HK-2 (cell line): ENCODE measurements at regions not wholly inside any gene's neighbourhood (a gene's known extent, or its start where the extent isn't known, plus 50 kb on each side); places are given as distances from the start of the nearest gene placed in this dataset.

Source experiments
- DNase-seq: peaks from one replicate; pipeline ENCODE4 v3.0.0-alpha.2; 2018; ENCODE audit not compliant: unreplicated experiment

DNA sequence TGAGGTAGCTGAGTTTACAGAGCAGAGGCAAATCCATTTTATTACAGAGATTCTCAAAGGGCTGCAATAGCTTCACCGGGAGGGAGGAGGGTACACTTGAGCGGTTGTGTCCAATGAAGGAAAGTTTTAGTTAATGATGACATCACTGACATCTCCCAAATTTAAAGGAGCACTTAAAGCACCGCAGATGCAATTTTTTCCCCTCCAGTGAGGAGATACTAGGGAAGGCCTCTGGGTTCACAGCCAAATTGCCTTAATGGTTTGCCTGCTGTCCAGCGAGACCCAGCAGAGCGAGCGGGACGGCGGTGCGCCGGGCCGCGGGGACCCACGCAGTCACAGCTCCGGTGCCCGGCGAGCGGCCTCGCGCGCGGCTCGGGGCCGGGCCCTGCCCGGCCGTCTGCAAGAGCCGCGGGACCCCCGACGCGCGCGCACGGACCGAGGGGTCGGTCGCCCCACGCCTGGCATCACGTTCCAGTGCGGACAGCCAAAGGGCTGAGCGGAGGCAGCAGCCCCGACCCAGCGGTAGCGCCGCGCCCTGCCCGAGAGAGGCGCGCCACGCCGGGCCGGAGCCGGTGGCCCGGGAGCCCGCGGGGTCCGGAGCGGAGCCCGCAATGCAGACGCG is 160.5 kb upstream of the CHRNA7 start:
- no peak for DNase-seq

DNA sequence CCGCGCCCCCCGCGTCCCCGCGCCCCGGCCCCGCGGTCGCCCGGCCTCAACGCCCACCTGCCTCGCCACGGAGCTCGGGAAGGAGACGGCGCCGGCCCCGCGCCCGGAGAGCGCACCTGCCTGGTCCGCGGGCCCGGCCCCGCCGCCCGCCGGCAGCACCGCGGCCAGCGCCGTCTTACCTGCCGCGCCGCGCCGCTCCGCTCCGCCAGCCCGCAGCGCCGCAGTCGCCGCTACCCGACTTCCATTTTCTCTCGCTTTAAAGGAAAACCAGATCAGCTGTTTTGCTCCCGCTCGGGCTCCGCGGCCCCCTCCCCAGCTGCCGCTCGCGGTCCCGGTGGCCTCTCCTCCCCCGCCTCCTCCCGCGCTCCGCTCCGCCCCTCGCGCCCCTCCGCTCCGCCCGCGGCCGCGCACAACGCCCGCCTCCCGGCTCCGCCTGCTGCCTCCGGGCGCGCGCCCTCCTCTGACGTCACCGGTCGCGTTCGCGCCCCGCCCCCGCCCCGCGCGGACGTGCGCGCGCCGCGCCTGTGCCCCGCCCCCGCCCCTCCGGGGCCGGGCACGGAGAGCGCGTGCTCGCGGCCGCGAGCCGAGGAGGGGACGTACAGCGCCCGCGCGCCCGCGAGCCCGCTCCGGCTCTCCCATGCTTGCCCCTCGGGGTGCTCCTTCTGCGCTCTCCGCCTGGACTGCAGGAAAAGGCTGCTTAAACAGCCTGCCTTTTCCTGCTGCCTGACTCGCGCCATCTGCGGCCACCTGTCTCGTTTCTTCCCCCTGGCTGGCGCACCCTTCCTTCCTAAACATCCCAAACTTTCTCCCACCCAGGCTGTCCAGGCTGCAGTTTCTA is 159.8 kb upstream of the CHRNA7 start, which contains the start of gene OTUD7A:
Gene OTUD7A, minus strand, starts transcription at position 346 of the 838 bp plus-strand sequence.
- DNase-seq, result peak; percentile 64

DNA sequence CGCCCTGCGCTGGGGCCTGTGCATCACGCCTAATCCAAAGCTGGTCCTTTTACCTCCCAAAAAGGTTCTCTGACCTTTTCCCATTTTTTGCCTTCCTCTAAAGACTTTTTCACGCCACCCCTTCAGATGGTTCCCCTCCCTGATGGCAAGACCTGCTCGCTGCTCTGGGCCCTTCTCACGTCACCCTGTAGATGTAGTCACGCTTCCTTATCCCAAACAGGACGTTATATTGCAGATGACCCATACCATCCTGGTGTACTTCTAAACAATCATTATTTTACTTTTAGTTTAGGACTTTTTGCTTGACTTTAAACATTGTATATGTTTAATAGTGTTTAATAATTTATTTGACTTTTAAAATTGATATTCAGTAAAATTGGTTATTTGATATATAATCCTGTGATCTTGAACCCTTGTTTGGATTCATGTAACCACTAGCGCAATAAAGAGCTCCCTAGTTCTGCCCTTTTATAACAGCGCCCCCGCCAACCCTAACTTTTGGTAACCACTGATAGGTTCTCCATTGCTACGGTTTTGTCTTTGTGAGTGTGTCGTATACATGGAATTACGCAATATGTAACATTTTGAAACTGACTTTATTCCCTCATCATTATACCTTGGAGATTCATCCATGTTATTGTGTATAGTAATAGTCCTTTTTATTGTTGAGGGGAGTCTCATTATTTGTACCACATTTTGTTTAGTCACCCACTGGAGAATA is 159.0 kb upstream of the CHRNA7 start:
- no peak for DNase-seq

DNA sequence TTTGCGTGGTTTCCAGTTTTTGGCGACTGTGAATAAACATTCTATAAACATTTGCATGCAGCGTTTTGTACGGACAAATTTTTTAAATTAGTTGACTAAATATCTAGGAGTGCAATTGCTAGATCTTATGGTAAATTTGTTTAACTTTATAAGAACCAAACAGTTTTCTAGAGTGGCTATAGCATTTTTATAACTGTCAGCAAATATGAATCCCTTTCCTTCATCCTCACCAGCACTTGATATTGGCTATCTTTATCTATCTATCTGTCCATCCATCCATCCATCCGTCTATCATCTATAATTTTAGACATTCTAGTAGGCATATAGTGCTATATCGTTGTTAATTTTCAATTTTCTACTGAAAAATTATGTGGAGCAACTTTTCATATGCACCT is 158.4 kb upstream of the CHRNA7 start:
- DNase-seq, result no peak

DNA sequence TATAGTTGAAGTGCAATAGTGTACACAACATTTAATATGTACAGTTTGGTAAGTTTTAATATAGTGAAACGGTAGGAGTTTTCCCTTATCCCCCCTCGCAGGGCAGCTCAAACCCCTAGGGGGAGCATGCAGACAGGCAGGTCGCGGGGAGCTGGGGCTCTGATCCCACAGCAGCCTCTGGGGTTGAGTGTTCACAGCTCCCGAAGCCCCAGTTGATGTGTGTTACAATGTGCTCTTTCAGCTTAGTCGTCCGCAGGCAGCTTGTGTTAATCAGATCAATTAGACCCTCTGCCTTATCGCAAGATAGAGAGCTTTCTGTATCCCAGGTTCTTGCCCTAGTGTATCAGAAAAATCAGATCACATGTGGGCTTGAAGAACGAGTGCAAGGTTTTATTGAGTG is 143.1 kb upstream of the CHRNA7 start:
- no peak for DNase-seq

DNA sequence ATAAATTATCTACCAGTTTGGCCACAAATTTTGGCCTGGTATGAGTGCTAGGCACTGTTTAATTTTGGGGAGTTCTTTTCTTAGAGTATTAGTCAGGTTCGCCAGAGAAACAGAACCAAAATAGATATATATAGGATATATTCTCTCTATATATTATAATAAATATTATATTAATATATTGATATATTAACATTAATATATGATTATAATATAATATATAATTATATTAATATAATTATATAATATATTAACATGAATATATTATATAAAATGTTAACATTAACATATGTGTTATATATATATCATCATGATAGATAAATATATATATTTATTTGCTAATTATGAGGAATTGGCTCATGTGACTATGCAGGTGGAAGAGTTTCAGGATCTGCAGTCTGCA is 137.8 kb upstream of the CHRNA7 start:
- DNase-seq, result no peak

DNA sequence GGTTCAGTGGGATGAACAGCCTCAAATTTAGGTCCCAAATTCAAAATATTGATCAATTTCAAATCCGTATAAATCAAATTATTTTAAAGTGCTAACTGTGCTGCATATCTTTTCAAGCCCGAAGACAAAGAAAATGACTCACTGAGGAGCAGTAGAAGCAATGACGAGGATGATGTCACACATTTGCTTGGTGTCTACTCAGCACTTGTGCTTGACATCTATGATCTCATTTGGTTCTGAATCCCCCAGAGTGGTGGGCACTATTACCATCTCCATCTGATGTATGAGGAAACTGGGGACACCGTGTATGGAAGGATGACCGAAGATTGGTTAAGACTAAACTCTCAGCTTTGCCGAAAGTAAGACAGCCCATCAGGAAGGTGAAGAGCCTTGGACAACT is 136.5 kb upstream of the CHRNA7 start:
- no peak for DNase-seq

DNA sequence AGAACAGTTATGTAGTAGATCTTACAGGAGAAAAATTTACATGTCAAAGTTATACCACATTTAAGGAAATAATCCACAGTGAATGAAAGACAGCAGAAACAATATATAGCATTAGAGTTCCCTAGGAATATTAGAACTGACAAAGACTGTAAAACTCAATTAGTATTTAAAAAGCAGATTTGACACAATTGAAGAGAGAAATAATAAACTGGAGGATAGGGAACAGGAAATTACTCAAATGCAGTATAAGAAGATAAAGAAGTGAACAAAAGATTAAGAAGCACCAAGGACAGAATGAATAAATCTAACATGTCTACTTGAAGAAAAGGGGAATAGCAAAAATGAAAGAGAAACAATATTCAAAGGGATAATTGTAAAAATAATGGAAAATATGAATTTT is 132.6 kb upstream of the CHRNA7 start:
- DNase-seq, result no peak

DNA sequence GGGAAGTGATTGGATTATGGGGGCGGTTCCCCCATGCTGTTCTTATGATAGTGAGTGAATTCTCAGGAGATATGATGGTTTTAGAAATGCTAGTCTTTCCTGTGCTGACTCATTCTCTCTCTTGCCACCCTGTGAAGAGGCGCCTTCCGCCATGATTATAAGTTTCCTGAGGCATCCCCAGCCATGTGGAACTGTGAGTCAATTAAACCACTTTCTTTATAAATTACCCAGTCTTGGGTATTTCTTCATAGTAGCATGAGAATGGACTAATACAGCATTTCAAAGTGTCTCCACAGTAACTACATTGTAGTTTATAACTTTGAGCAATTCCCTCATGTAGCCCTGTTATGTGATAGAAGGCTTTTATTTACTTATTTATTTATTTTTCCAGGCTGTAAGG is 128.8 kb upstream of the CHRNA7 start:
- no peak for DNase-seq

DNA sequence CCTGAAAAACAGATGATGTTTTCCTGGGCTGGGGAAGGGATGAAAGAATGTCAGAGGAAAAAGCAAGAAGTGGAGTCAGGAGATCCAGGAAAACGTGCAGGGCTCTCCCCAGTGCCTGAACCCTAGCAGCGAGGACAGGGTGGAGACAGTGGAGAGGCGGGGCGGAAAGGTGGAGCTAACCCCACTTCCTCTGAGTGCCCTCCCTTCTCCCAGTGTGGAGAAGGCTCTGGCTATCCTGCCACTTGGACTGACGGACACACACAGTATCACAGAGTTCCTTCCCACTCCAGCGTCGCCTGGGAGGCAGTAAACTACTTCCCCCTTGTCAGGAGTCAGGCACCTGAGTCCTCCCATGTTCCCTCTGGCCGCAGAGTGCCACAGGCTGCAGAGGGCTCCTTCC is 125.3 kb upstream of the CHRNA7 start:
- no peak for DNase-seq

DNA sequence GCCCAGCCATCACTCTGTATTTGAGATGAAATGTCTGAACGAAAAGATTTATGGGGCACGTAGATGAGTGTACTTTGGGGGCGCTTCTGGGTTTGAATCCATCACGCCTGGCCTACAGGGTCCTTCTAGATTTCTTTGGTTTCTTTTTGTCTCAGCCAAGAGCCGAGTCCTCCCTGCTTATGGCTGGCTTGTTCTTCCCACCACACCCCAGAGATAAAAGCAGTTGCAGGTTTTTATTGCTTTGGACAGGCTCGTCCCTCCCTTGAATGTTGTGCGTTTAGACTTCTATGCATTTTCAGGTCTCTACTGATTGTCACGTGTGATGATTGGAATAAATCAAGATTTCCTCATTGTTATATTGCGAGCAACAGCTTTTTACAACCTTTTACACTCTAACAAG is 104.8 kb upstream of the CHRNA7 start:
- DNase-seq, result no peak

DNA sequence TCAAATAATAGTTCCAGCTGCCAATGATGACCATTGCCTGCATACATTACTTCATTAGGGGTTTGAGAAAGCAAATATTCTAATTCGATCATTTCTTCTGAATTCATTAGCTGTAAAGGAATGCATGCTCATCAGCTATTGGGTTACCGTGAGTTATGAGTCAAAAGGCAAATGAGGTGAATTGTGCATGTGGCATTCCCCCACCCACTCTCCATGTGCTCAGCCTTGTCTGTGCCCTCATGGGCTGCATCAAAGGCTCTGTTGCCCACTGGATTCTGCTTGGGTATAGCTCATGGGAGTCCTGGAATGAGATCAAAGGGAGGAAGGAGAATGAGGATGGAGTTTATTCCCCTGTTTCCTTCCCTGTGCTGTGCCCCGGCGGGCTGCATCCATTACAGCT is 99.3 kb upstream of the CHRNA7 start:
- DNase-seq, result no peak

DNA sequence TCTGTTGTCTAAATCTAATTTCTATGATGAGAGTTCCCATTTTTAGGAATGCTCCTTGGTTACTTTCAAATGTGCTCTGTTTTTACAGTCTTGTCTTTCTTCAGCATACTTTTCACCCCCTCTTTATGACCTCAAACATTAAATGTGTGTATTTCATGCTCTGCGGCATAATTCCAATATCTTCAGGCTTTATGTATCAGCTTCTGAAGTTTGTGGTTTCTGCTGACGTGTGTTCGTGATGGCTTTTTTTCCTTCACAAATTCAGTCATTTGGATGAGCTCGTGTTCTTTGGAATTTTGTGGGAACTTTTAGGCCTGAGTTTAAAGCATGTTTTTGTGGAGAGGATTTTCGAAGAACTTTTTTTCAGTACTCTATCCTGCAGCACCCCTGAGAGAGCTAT is 97.7 kb upstream of the CHRNA7 start:
- no peak for DNase-seq

DNA sequence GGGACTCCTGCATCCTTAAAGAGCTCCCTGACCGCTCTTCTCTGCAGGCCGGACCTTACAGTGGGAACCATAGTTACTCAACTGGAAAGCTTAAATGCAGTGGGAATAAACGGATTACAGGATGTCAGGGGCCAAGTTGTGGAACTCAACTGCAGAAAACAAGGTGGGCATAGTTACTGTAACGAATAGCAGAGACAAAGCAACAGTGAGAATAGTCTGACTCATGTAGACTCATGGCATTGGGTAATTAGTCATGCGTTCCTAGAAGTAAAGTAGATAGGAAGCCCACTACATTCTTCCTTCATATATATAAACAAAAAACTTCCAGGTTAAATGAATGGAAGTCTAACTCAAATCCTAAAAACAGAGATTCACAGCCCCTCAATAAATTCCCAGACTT is 95.5 kb upstream of the CHRNA7 start:
- DNase-seq, result no peak

DNA sequence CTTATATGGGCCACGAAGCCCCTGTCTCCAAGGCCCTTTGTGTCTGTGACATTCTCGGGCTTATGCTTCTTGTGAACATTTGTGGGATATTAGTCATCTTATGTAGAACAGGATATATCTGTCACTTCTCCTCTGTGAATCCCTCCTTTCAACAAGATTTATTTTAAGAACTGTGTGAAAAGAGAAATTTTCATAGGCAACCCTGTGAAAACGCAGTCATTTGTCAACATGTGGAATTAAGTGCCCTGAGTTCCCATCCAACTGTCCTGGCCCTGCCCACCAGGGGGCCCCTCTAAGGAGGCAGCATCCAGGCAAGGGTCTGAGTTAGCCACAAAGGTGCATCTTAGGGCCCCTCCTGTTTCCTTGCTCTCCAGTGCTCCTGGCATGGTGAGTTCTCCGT is 76.8 kb upstream of the CHRNA7 start:
- DNase-seq, result no peak

DNA sequence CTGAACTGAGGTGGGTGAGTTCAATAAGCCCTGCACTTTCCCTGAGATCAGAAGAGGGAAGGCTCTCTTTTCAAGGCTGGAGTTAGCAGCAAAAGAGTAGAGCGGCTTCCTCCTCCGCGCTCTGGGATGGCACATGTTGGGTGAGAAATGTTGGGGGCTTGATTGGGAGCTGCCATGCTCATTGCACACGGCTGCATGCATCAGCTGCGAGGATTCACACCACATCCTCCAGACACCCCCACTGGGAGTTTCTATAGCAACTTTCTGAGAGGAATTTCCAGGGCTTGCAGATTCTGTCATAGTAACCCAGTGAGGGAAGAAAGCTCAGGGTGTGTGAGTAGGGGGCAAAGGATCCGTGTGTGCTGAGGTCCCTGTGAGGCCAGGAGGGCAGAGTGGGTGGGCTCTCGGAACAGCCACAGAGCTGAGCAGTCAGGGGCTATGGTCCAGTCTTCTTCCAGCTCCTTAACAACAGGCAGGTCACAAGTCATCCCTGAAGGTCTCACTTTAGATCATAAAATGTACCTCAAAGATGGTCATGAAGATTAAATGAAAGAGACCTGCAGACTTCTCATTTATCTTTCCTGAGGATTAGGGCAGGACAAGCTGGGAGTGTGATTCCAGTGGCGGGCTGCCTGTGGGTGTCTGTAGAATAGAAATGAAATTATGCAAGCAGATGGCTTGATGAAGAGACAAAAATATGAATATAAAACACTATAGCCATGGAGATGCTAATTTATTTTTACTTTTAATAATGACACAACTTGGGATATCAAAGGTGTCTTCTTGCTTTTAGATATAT is 75.7 kb upstream of the CHRNA7 start:
- no peak for DNase-seq

DNA sequence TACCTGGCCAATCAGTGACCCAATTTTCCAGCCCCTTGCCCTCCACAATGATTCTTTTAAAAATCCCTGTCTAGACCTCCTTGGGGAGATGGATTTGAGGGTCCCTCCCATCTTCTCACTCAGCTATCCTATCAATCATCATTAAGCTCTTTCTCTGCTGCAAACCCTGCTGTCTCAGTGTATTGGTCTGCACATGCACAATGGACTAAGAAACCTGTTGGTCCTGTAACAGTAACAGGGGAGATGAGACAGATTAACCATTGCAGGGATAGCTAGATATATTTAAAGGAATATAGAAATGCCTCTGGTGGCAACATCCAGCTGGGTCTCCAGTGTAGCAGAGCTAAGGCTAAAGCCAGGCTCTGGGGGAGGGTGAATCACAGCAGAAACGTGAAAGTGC is 74.6 kb upstream of the CHRNA7 start:
- DNase-seq, result no peak

DNA sequence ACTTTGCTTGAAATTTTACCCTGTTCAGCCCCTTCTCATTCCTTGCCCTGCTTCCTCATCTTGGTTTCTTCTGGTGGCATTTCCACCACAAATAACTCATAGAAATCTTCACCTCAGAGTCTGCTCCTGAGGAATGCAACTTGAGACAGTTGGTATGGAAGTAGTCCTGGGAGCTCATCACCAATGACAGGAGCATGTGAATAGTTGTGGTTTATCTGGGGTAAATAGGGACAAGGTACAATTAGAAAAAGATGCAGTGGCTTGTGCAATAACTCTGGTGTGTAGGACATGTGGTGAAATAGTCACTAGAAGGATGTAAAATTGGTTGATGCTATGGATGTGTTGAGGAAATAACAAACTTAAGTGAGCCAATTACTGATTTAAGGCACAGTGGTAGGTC is 72.7 kb upstream of the CHRNA7 start:
- DNase-seq, result no peak

DNA sequence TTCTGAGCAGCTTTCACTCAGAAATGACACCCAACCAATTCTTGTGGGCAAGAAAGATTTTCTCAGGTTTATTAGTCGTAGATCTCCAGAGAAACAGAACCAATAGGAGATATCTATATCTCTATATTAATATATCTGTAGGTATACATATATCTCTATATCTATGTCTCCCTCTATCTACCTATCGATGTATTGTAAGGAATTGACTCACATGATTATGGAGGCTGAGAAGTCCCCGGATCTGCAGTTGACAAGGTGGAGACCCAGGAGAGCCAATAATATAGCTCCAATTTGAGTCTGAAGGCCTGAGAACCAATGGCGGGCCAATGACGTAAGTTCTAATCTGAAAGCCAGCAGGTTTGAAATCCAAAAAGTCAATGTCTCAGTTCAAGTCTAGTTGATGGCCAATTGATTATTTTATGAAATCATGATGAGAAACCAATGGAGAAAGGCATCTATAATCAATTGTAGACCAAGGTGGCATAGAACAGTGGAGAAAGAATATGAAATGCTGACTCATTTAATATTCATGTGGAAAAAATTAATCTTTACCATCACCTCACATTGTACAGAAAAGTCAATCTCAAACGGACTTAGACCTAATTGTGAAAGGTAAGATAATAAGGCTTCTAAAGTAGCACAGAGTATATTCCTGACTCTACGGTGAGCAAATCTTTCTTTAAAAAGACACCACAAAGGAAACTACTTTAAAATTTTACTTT is 65.6 kb upstream of the CHRNA7 start:
- DNase-seq, result no peak

DNA sequence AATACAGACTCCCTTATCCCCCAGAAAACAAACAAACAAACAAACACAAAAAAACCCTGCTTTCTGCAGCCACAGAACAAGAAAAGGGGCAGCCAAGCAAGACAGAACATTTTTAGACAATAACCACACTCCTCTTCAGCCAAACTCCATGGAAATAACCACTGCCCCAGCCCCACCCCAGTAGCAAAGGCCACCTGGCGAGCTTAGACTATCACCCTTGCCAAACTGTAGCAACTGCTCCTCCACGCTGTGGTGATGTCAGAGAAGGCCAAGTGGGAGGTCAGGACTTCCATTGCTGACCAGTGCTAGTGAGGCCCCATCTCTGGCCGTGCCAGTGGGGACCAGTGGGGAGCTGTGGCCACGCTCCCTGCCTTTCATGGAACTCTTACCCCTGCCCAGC is 60.3 kb upstream of the CHRNA7 start:
- no peak for DNase-seq

DNA sequence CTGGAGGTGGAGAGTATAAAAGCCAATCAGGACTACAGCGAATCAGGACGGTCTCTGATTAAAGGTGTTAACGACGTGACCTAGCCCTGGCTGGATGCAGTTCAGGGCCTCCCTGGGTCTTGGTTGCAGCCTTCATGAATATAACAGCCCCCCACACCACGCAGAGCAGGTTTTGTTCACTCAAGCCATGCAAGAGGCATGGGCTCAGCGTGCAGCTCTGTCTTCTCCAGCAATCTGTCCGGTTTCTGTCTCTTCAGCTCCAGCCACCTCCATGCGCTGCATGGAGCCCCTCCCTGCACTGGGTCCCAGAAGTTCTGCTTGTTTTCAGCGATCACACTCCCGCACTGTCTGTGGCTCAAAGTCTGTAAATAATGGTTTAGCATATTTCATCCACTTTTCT is 57.1 kb upstream of the CHRNA7 start:
- no peak for DNase-seq
